ENCODE measurements at regions not wholly inside any gene's neighbourhood (a gene's known extent, or its start where the extent isn't known, plus 50 kb on each side); places are given as distances from the start of the nearest gene placed in this dataset.

- Histone ChIP-seq H4K8ac (ENCODE audit: low read depth, low read length) (no peak overlapping the region), H3K27me3 (ENCODE audit: insufficient read depth, low read length, poor library complexity) (no peaks in the 10 kb centered on the region), H3K9ac (ENCODE audit: low read length) (no peak overlapping the region), H3K27ac (ENCODE audit: low read depth, low read length) (no peak overlapping the region), H3K36me3 (ENCODE audit: control insufficient read depth, insufficient read depth, low read length) (no peaks in the 10 kb centered on the region), H2BK5ac (ENCODE audit: low read length) (no peak overlapping the region), H3K23ac (ENCODE audit: low read length) (no peak overlapping the region), H4K5ac (ENCODE audit: low read length) (no peak overlapping the region), H3K56ac (ENCODE audit: low read length) (no peak overlapping the region), H3K79me2 (ENCODE audit: control insufficient read depth, insufficient read depth, low read length) (no peaks in the 10 kb centered on the region), H3K4me1 (ENCODE audit: control insufficient read depth, low read depth, low read length) (no peaks in the 10 kb centered on the region), H3K79me1 (ENCODE audit: low read length) (no peaks in the 10 kb centered on the region), H3K4me2 (ENCODE audit: low read length) (no peak overlapping the region), H3K18ac (ENCODE audit: low read length) (no peak overlapping the region), H2BK15ac (replicated peaks; ENCODE audit: low read depth) (no peak overlapping the region), H3K4me3 (ENCODE audit: low read length) (no peak overlapping the region), H3K4ac (ENCODE audit: low read depth, low read length) (no peak overlapping the region), H2AK5ac (ENCODE audit: low read length) (no peak overlapping the region), H2BK120ac (ENCODE audit: low read depth, low read length) (no peak overlapping the region)
- WGBS (ENCODE audit: extremely low coverage, insufficient coverage, low lambda C conversion rate): no CpG with 5 or more reads among the region's 7 CpGs
- DNase-seq: no peak
These were observed 146.0 kb upstream of the RPH3A start for GRCh38 chr12:112645586-112645985.

DNA sequence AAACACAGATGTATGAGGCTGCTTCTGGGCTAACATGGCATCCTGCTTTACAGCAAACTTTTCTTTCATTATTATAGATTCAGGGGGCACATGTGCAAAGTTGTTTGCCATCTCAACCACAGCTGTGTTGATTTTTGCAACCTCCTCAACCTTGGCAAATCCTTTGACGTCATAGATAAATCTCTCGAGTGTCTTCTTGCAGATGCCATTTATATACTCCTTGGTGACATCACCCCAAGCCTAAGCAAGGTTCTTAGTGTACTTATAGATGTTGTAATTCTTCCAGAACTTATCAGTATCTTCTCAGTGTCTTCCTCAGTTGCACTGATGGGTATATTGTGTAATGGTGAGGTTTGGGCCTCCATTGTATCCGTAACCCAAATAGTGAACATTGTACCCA lies 135.4 kb upstream of the RPH3A start:
- Histone ChIP-seq H2AK5ac (ENCODE audit: low read length) (no peak overlapping the region), H3K27me3 (ENCODE audit: insufficient read depth, low read length, poor library complexity) (no peaks in the 10 kb centered on the region), H3K79me1 (ENCODE audit: low read length) (no peaks in the 10 kb centered on the region), H3K18ac (ENCODE audit: low read length) (no peak overlapping the region), H4K8ac (ENCODE audit: low read depth, low read length) (no peak overlapping the region), H4K5ac (ENCODE audit: low read length) (no peak overlapping the region), H2BK15ac (replicated peaks; ENCODE audit: low read depth) (no peak overlapping the region), H3K36me3 (ENCODE audit: control insufficient read depth, insufficient read depth, low read length) (no peaks in the 10 kb centered on the region), H3K23ac (ENCODE audit: low read length) (no peak overlapping the region), H3K56ac (ENCODE audit: low read length) (no peak overlapping the region), H3K4me3 (ENCODE audit: low read length) (no peak overlapping the region), H3K4ac (ENCODE audit: low read depth, low read length) (no peak overlapping the region), H3K4me2 (ENCODE audit: low read length) (no peak overlapping the region), H3K9ac (ENCODE audit: low read length) (no peak overlapping the region), H3K4me1 (ENCODE audit: control insufficient read depth, low read depth, low read length) (no peaks in the 10 kb centered on the region), H3K27ac (ENCODE audit: low read depth, low read length) (no peak overlapping the region), H2BK5ac (ENCODE audit: low read length) (no peak overlapping the region), H2BK120ac (ENCODE audit: low read depth, low read length) (no peak overlapping the region), H3K79me2 (ENCODE audit: control insufficient read depth, insufficient read depth, low read length) (no peaks in the 10 kb centered on the region)
- no peak for DNase-seq
- no CpG with 5 or more reads among the region's 3 CpGs for WGBS (ENCODE audit: extremely low coverage, insufficient coverage, low lambda C conversion rate)

- H3K9ac ChIP-seq (ENCODE audit: low read length): no peak overlapping the region
- DNase-seq: peak; percentile 42
- no peak overlapping the region for H2BK5ac ChIP-seq (ENCODE audit: low read length)
- H3K23ac ChIP-seq (ENCODE audit: low read length): no peak overlapping the region
- H3K4ac ChIP-seq (ENCODE audit: low read depth, low read length): no peak overlapping the region
- no peaks in the 10 kb centered on the region for H3K79me1 ChIP-seq (ENCODE audit: low read length)
- H3K56ac ChIP-seq (ENCODE audit: low read length): no peak overlapping the region
- no peak overlapping the region for H3K4me2 ChIP-seq (ENCODE audit: low read length)
- no peaks in the 10 kb centered on the region for H3K36me3 ChIP-seq (ENCODE audit: control insufficient read depth, insufficient read depth, low read length)
- no peak overlapping the region for H4K5ac ChIP-seq (ENCODE audit: low read length)
- no peak overlapping the region for H3K4me3 ChIP-seq (ENCODE audit: low read length)
- H3K18ac ChIP-seq (ENCODE audit: low read length): no peak overlapping the region
- H3K79me2 ChIP-seq (ENCODE audit: control insufficient read depth, insufficient read depth, low read length): no peaks in the 10 kb centered on the region
- no peak overlapping the region for H3K27ac ChIP-seq (ENCODE audit: low read depth, low read length)
- H2BK15ac ChIP-seq (replicated peaks; ENCODE audit: low read depth): no peak overlapping the region
- no peak overlapping the region for H2AK5ac ChIP-seq (ENCODE audit: low read length)
- WGBS (ENCODE audit: extremely low coverage, insufficient coverage, low lambda C conversion rate): no CpG with 5 or more reads among the region's 8 CpGs
- no peaks in the 10 kb centered on the region for H3K27me3 ChIP-seq (ENCODE audit: insufficient read depth, low read length, poor library complexity)
- no peak overlapping the region for H4K8ac ChIP-seq (ENCODE audit: low read depth, low read length)
- no peak overlapping the region for H2BK120ac ChIP-seq (ENCODE audit: low read depth, low read length)
- no peaks in the 10 kb centered on the region for H3K4me1 ChIP-seq (ENCODE audit: control insufficient read depth, low read depth, low read length)
These were observed 127.0 kb upstream of the RPH3A start for GRCh38 chr12:112664569-112664968.

GRCh38 chr12:112665958-112666357 lies 125.6 kb upstream of the RPH3A start:
- Histone ChIP-seq H3K4ac (ENCODE audit: low read depth, low read length) (no peak overlapping the region), H3K27me3 (ENCODE audit: insufficient read depth, low read length, poor library complexity) (no peaks in the 10 kb centered on the region), H3K36me3 (ENCODE audit: control insufficient read depth, insufficient read depth, low read length) (no peaks in the 10 kb centered on the region), H4K5ac (ENCODE audit: low read length) (no peak overlapping the region), H2BK15ac (replicated peaks; ENCODE audit: low read depth) (no peak overlapping the region), H3K4me3 (ENCODE audit: low read length) (no peak overlapping the region), H3K23ac (ENCODE audit: low read length) (no peak overlapping the region), H3K4me1 (ENCODE audit: control insufficient read depth, low read depth, low read length) (no peaks in the 10 kb centered on the region), H3K18ac (ENCODE audit: low read length) (no peak overlapping the region), H3K27ac (ENCODE audit: low read depth, low read length) (no peak overlapping the region), H3K79me1 (ENCODE audit: low read length) (no peaks in the 10 kb centered on the region), H2BK5ac (ENCODE audit: low read length) (no peak overlapping the region), H3K9ac (ENCODE audit: low read length) (no peak overlapping the region), H2BK120ac (ENCODE audit: low read depth, low read length) (no peak overlapping the region), H3K4me2 (ENCODE audit: low read length) (no peak overlapping the region), H4K8ac (ENCODE audit: low read depth, low read length) (no peak overlapping the region), H3K56ac (ENCODE audit: low read length) (no peak overlapping the region), H3K79me2 (ENCODE audit: control insufficient read depth, insufficient read depth, low read length) (no peaks in the 10 kb centered on the region), H2AK5ac (ENCODE audit: low read length) (no peak overlapping the region)
- DNase-seq: no peak
- WGBS (ENCODE audit: extremely low coverage, insufficient coverage, low lambda C conversion rate): no CpG with 5 or more reads among the region's 2 CpGs

DNA sequence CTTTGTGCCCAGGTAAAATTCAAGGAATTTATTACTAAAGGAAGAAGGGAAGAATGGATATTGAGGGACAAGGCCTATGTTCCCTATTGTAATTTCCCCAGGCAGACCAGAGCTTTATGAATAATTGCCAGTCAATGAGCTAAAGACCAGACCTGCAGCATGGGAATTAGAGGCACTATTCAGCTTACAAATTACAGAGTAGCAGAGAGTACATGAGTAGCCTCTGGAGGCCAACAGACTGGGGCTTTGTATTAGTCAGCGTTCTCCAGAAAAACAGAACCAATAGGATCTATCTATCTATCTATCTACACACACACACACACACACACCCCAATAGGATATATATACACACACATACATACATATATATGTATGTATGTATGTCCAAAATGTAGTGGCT lies 120.0 kb upstream of the RPH3A start:
- Histone ChIP-seq H3K4me3 (ENCODE audit: low read length) (no peak overlapping the region), H2BK15ac (replicated peaks; ENCODE audit: low read depth) (no peak overlapping the region), H3K18ac (ENCODE audit: low read length) (no peak overlapping the region), H3K9ac (ENCODE audit: low read length) (no peak overlapping the region), H3K79me2 (ENCODE audit: control insufficient read depth, insufficient read depth, low read length) (no peaks in the 10 kb centered on the region), H3K27ac (ENCODE audit: low read depth, low read length) (no peak overlapping the region), H2AK5ac (ENCODE audit: low read length) (no peak overlapping the region), H2BK5ac (ENCODE audit: low read length) (no peak overlapping the region), H3K4ac (ENCODE audit: low read depth, low read length) (no peak overlapping the region), H2BK120ac (ENCODE audit: low read depth, low read length) (no peak overlapping the region), H4K5ac (ENCODE audit: low read length) (no peak overlapping the region), H3K27me3 (ENCODE audit: insufficient read depth, low read length, poor library complexity) (no peaks in the 10 kb centered on the region), H3K56ac (ENCODE audit: low read length) (no peak overlapping the region), H3K79me1 (ENCODE audit: low read length) (no peaks in the 10 kb centered on the region), H3K23ac (ENCODE audit: low read length) (no peak overlapping the region), H4K8ac (ENCODE audit: low read depth, low read length) (no peak overlapping the region), H3K36me3 (ENCODE audit: control insufficient read depth, insufficient read depth, low read length) (no peaks in the 10 kb centered on the region), H3K4me1 (ENCODE audit: control insufficient read depth, low read depth, low read length) (no peaks in the 10 kb centered on the region), H3K4me2 (ENCODE audit: low read length) (no peak overlapping the region)
- DNase-seq: no peak
- WGBS (ENCODE audit: extremely low coverage, insufficient coverage, low lambda C conversion rate): no CpG with 5 or more reads among the region's 1 CpG

- DNase-seq: no peak
- no CpG with 5 or more reads among the region's 2 CpGs for WGBS (ENCODE audit: extremely low coverage, insufficient coverage, low lambda C conversion rate)
- Histone ChIP-seq H3K27me3 (ENCODE audit: insufficient read depth, low read length, poor library complexity) (no peaks in the 10 kb centered on the region), H3K4ac (ENCODE audit: low read depth, low read length) (no peak overlapping the region), H3K79me2 (ENCODE audit: control insufficient read depth, insufficient read depth, low read length) (no peaks in the 10 kb centered on the region), H2BK120ac (ENCODE audit: low read depth, low read length) (no peak overlapping the region), H2BK5ac (ENCODE audit: low read length) (no peak overlapping the region), H3K9ac (ENCODE audit: low read length) (no peak overlapping the region), H3K79me1 (ENCODE audit: low read length) (no peaks in the 10 kb centered on the region), H3K4me3 (ENCODE audit: low read length) (no peak overlapping the region), H3K23ac (ENCODE audit: low read length) (no peak overlapping the region), H2AK5ac (ENCODE audit: low read length) (no peak overlapping the region), H3K36me3 (ENCODE audit: control insufficient read depth, insufficient read depth, low read length) (no peaks in the 10 kb centered on the region), H3K18ac (ENCODE audit: low read length) (no peak overlapping the region), H3K4me1 (ENCODE audit: control insufficient read depth, low read depth, low read length) (no peaks in the 10 kb centered on the region), H3K56ac (ENCODE audit: low read length) (no peak overlapping the region), H3K4me2 (ENCODE audit: low read length) (no peak overlapping the region), H4K5ac (ENCODE audit: low read length) (no peak overlapping the region), H4K8ac (ENCODE audit: low read depth, low read length) (no peak overlapping the region), H2BK15ac (replicated peaks; ENCODE audit: low read depth) (no peak overlapping the region), H3K27ac (ENCODE audit: low read depth, low read length) (no peak overlapping the region)
These were observed 117.0 kb upstream of the RPH3A start for GRCh38 chr12:112674539-112674938.
